SU-DHL-6 (cell line): ENCODE measurements at regions not wholly inside any gene's neighbourhood (a gene's known extent, or its start where the extent isn't known, plus 50 kb on each side); places are given as distances from the start of the nearest gene placed in this dataset.
"Not testable (repeated sequence)": the region's sequence is repeated elsewhere in the genome, so short reads cannot be mapped to it uniquely, and the experiment has no call there.

ENCODE experiments used
- CTCF ChIP-seq: fragments of 200-600 bp; sonication (generic); IDR thresholded peaks from one replicate; pipeline ENCODE4 v1.5.1; 2017; ENCODE audit warnings: antibody characterized with exemption, mild to moderate bottlenecking, low read length, moderate library complexity; ENCODE audit not compliant: insufficient read depth, poor library complexity, severe bottlenecking
- EZH2phosphoT487 ChIP-seq: fragments of 200-600 bp; sonication (generic), shearing (Covaris generic); conservative IDR thresholded peaks from 2 replicates; pipeline ENCODE4 v1.6.1; 2018; ENCODE audit warnings: mild to moderate bottlenecking, antibody characterized with exemption, low read length, moderate library complexity, mixed read lengths

DNA sequence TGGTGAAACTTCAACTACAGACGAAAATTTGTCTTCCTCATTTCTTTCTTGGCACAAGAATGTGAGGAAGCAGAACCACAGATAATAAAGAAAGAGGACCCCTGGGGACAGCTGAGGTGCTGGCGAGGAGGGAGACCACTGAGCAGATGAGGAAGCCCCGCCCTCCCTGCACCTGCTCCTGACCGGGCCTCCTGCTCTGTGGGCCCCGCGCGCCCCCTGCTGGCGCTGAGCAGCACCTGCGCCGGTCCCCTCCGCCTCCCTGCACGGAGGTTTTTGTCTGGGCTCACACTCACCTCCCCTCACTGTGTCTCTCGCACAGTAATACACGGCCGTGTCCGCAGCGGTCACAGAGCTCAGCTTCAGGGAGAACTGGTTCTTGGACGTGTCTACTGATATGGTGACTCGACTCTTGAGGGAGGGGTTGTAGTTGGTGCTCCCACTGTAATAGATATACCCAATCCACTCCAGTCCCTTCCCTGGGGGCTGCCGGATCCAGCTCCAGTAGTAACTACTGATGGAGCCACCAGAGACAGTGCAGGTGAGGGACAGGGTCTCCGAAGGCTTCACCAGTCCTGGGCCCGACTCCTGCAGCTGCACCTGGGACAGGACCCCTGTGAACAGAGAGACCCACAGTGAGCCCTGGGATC, 1100.7 kb downstream of the TMEM121 start:
- TF ChIP-seq EZH2phosphoT487: not testable (repeated sequence)
- peak; percentile 66 for TF ChIP-seq CTCF
